ENCODE measurements at regions not wholly inside any gene's neighbourhood (a gene's known extent, or its start where the extent isn't known, plus 50 kb on each side); places are given as distances from the start of the nearest gene placed in this dataset.

DNA sequence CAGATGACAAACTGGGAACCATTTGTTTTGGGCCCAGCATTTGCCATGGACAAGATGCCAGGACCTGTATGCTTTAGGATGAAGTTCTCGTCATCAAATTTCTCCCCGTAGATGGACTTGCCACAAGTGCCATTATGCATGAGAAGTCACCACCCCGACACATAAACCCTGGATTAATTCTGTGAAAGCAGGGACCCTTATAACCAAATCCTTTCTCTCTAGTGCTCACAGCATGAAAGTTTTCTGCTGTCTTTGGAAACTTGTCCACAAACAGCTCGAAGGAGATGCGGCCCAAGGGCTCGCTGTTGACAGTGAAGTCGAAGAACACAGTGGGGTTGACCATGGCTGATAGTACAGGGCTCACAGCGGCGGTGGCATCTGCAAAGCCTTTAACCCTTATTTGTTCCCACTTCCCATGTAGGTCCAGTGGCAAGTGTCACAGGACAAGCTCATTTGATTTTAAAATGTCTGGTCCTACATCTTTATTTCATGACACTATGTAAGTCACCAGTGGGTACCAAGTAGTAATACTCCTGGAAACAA is 75.2 kb upstream of the MIR17HG start:
- TF ChIP-seq, protein P1, sequence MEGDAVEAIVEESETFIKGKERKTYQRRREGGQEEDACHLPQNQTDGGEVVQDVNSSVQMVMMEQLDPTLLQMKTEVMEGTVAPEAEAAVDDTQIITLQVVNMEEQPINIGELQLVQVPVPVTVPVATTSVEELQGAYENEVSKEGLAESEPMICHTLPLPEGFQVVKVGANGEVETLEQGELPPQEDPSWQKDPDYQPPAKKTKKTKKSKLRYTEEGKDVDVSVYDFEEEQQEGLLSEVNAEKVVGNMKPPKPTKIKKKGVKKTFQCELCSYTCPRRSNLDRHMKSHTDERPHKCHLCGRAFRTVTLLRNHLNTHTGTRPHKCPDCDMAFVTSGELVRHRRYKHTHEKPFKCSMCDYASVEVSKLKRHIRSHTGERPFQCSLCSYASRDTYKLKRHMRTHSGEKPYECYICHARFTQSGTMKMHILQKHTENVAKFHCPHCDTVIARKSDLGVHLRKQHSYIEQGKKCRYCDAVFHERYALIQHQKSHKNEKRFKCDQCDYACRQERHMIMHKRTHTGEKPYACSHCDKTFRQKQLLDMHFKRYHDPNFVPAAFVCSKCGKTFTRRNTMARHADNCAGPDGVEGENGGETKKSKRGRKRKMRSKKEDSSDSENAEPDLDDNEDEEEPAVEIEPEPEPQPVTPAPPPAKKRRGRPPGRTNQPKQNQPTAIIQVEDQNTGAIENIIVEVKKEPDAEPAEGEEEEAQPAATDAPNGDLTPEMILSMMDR (IDR thresholded peaks at IDR 0.05; ENCODE audit: low read depth, low read length, poor library complexity, severe bottlenecking), result no peak
- no peak for TF ChIP-seq EZH2phosphoT487 (IDR thresholded peaks at IDR 0.05; ENCODE audit: borderline replicate concordance, low read length)
